ENCODE measurements at regions not wholly inside any gene's neighbourhood (a gene's known extent, or its start where the extent isn't known, plus 50 kb on each side); places are given as distances from the start of the nearest gene placed in this dataset.

DNA sequence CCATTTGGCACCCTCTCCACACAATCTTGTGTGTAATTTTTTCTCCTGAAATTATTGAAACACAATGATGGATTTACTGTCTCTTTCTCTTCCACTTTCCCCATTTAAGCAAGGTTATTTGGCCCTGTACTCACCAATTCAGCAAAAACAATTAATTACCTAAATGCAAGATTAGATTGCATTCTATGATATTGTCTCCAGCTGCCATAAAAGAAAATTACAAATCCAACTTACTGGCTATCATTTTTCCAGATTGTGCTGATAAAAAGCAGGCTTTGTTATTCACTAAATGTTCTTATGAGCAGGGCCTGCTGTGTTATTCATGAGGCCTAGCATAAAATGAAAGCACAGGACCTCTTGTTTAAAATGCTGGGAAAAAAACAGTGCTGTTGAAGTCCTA lies 95.8 kb upstream of the IRAK1BP1 start:
- TF ChIP-seq CTCF (IDR thresholded peaks at IDR 0.05; ENCODE audit: insufficient read depth, low read length), result no peak
- TF ChIP-seq, protein P1, sequence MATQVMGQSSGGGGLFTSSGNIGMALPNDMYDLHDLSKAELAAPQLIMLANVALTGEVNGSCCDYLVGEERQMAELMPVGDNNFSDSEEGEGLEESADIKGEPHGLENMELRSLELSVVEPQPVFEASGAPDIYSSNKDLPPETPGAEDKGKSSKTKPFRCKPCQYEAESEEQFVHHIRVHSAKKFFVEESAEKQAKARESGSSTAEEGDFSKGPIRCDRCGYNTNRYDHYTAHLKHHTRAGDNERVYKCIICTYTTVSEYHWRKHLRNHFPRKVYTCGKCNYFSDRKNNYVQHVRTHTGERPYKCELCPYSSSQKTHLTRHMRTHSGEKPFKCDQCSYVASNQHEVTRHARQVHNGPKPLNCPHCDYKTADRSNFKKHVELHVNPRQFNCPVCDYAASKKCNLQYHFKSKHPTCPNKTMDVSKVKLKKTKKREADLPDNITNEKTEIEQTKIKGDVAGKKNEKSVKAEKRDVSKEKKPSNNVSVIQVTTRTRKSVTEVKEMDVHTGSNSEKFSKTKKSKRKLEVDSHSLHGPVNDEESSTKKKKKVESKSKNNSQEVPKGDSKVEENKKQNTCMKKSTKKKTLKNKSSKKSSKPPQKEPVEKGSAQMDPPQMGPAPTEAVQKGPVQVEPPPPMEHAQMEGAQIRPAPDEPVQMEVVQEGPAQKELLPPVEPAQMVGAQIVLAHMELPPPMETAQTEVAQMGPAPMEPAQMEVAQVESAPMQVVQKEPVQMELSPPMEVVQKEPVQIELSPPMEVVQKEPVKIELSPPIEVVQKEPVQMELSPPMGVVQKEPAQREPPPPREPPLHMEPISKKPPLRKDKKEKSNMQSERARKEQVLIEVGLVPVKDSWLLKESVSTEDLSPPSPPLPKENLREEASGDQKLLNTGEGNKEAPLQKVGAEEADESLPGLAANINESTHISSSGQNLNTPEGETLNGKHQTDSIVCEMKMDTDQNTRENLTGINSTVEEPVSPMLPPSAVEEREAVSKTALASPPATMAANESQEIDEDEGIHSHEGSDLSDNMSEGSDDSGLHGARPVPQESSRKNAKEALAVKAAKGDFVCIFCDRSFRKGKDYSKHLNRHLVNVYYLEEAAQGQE (IDR thresholded peaks at IDR 0.05; ENCODE audit: insufficient replicate concordance, low read depth), result no peak
- TF ChIP-seq POLR2AphosphoS5 (IDR thresholded peaks at IDR 0.05; ENCODE audit: low read depth), result no peak
